ENCODE measurements at regions not wholly inside any gene's neighbourhood (a gene's known extent, or its start where the extent isn't known, plus 50 kb on each side); places are given as distances from the start of the nearest gene placed in this dataset.

- H3K4me3 ChIP-seq (ENCODE audit: control insufficient read depth, low read depth, low read length): no peak overlapping the region
- TF ChIP-seq CTCF (conservative IDR thresholded peaks at IDR 0.05; ENCODE audit: control insufficient read depth, insufficient read depth, low read depth, low read length): no peak
- no peak for DNase-seq (ENCODE audit: low read depth)
Observed at GRCh38 chr12:112559784-112560183, 141.0 kb downstream of the PTPN11 start.

GRCh38 chr12:112564160-112564784, 145.5 kb downstream of the PTPN11 start:
- no peak overlapping the region for H3K4me3 ChIP-seq (ENCODE audit: control insufficient read depth, low read depth, low read length)
- no peak for TF ChIP-seq CTCF (conservative IDR thresholded peaks at IDR 0.05; ENCODE audit: control insufficient read depth, insufficient read depth, low read depth, low read length)
- no peak for DNase-seq (ENCODE audit: low read depth)

DNA sequence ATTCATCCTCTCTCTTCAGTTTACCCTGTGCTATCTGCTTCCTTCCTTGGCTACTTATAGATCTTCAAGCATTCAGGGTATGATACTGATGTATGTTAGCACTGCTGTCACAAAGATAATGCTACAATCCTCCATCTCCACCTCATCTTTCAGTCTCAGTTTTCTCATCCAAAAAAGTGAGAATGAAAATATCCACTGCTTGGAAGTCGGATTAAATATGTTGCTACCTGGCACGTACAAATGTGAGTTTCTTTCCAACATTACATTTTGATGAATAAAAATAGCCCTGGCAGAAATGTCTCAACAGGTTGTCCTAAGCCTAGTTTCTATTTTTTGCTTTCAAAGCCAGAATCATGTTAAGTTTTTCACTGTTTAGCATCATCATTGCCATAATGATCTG, 149.9 kb downstream of the PTPN11 start:
- DNase-seq (ENCODE audit: low read depth): no peak
- H3K4me3 ChIP-seq (ENCODE audit: control insufficient read depth, low read depth, low read length): no peak overlapping the region
- TF ChIP-seq CTCF (conservative IDR thresholded peaks at IDR 0.05; ENCODE audit: control insufficient read depth, insufficient read depth, low read depth, low read length): no peak

DNA sequence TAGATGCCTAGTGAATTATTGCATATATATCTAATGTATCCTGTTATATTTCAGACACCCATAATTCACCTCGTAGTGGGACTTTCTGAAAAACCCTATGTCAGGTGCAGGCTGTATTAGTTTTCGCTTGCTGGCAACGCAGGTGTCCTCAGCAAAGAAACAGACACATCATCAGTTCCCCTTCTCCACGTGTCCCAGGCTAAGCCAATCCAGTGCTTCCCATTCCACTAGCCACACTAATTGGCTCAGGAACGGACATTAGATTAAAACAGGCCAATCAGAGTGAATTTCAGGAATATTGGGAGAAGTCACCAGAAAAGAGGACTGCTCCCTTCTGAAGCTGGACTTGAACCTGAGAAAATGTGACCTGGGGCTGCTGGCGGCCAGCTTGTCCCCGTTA, 151.3 kb downstream of the PTPN11 start:
- TF ChIP-seq CTCF (conservative IDR thresholded peaks at IDR 0.05; ENCODE audit: control insufficient read depth, insufficient read depth, low read depth, low read length): no peak

GRCh38 chr12:112573141-112573540, 154.4 kb downstream of the PTPN11 start:
- H3K4me3 ChIP-seq (ENCODE audit: control insufficient read depth, low read depth, low read length): no peak overlapping the region
- TF ChIP-seq CTCF (conservative IDR thresholded peaks at IDR 0.05; ENCODE audit: control insufficient read depth, insufficient read depth, low read depth, low read length): no peak
- DNase-seq (ENCODE audit: low read depth): no peak

More for the DNA sequence above, 151.3 kb downstream of the PTPN11 start:
- DNase-seq (ENCODE audit: low read depth): no peak
- H3K4me3 ChIP-seq (ENCODE audit: control insufficient read depth, low read depth, low read length): no peak overlapping the region

- no peak for DNase-seq (ENCODE audit: low read depth)
- TF ChIP-seq CTCF (conservative IDR thresholded peaks at IDR 0.05; ENCODE audit: control insufficient read depth, insufficient read depth, low read depth, low read length): no peak
- H3K4me3 ChIP-seq (ENCODE audit: control insufficient read depth, low read depth, low read length): no peak overlapping the region
Observed at GRCh38 chr12:112574896-112575558, 156.3 kb downstream of the PTPN11 start.

Data from fibroblast of mammary gland (primary cell).